HK-2 (cell line): ENCODE measurements at regions not wholly inside any gene's neighbourhood (a gene's known extent, or its start where the extent isn't known, plus 50 kb on each side); places are given as distances from the start of the nearest gene placed in this dataset.

ENCODE experiments used
- DNase-seq: peaks from one replicate; pipeline ENCODE4 v3.0.0-alpha.2; 2018; ENCODE audit not compliant: unreplicated experiment

GRCh38 chr10:31081937-31082840, 50.5 kb upstream of the ZNF438 start:
- no peak for DNase-seq

DNA sequence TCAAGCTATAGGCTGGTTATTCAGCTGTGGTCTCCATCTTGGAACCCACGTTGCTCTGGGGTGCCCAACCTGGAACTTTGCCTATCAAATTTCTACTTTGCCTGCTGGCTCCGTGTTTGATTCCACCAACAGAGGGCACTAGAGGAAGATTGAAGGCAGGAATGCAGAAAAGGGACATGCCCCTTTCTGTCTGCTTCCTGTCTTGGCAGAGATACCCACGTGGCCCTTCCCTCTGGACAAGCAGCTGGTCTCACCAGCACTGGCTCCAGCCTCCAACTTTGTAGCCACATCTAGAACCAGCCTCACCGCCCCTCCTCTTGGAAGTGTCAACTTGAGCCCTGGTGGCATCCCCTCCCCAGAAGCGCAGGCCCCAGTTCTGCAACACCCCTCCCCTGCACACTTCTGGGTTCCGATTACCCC, 52.1 kb upstream of the ZNF438 start:
- DNase-seq: peak; percentile 53

- DNase-seq: no peak
Observed at GRCh38 chr10:31087011-31087410, 55.3 kb upstream of the ZNF438 start.

GRCh38 chr10:31087851-31088250, 56.2 kb upstream of the ZNF438 start:
- DNase-seq: no peak

GRCh38 chr10:31090894-31091607, 59.4 kb upstream of the ZNF438 start:
- DNase-seq: no peak

DNA sequence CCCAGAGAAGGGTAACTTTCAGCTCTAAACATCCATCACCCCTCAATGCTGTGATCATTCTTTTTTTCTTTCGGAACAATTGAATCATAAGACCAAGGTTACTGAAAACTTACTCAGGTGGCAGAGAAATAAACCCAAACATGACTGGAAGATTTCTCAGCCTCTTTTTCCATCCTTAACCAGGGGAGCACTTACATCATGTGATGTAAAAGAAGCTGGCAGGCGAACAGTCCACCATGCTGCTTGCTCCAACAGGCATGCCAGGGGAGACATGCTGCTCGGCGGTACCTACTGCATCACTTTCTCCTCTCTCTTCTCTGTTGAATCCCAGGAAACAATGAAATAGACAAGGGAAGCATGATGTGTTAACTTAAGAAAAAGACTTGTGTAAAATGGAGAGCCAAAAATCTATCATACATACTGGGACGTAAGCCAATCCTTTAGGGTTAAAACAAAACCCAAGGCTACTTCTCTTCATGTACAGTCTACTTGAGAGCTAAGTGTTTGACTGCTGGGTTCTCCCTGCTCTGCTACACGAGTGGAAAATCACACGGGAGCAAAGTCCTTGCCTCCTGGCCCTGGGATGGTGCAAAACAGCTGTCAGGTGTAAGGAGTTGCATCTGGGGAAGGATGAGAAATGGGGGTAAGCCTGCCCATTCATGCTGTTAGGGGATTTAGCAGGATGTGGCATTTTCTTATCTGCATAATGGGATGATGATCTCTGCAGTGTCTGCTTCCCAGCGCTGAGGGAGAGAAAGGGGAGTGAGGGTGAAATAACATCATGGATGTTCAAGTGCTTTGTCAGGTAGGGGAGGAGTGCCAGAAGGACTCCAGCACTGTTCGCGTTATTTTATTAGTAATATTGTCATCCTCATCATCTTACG, 64.3 kb upstream of the ZNF438 start:
- DNase-seq: no peak

GRCh38 chr10:31098046-31098445, 66.4 kb upstream of the ZNF438 start:
- no peak for DNase-seq

GRCh38 chr10:31099094-31099493, 67.4 kb upstream of the ZNF438 start:
- DNase-seq: no peak

- DNase-seq: peak; percentile 66
Observed at GRCh38 chr10:31099664-31100063, 68.0 kb upstream of the ZNF438 start.

DNA sequence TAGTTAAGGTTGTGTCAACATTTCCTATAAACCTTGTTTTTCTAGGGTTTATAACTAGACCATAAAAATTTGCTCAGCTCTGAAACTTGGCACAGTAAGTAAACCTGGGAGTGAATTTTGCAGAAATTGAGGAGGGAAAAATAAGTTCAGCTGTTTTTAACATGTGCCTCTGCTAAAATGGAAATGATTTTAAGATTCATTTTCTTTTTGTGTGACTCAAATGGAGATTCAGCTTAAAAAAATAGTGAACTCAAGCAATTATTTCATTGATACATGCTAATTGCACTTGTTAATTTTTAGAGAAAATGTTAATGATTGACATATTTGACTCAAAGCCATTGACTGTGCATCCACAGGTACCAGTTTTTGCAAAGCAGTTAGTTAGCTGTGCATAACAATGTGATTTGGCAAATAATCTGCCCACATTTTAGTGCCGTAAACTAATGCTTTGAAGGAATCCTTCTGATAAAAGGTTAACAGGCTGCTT, 68.5 kb upstream of the ZNF438 start:
- DNase-seq: no peak

DNA sequence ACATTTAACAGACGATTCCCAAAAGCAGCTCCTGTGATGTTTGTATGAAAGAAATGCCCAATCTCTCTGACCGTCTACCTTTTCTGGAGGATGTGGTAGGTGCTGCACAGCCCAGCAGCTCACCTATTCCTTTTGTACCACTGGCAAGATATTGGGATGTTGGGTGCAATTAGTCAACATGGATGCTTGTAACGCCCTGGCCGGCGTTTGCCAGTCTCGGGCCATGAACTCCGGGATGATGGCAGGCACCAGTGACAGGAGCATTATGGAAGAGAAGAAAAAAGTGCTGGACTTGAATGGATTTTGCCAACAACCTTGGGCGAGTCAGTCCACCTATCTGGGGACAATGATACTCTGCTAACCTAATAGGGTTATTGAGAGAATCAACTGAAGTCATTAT, 69.0 kb upstream of the ZNF438 start:
- no peak for DNase-seq

DNA sequence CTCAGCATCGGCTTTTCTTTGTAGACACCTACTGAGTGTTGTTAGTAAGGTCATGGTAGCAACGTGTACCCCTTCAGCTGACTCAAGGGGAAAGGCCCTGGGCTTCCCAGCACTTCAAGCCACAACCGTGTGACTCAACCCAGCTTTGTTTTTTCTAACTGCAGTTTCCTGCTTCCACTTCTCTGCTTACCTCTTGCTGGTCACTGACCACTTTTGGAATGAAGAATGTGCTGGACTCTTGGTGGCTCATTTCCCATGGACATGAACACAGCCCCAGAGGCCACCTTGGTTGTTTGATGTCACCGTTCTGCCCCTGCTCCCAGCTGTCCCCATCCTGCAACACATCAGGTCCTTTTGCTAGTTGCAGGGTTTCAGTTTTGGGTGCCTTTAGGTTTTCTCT, 69.5 kb upstream of the ZNF438 start:
- peak; percentile 59 for DNase-seq

GRCh38 chr10:31102421-31102820, 70.8 kb upstream of the ZNF438 start:
- no peak for DNase-seq

DNA sequence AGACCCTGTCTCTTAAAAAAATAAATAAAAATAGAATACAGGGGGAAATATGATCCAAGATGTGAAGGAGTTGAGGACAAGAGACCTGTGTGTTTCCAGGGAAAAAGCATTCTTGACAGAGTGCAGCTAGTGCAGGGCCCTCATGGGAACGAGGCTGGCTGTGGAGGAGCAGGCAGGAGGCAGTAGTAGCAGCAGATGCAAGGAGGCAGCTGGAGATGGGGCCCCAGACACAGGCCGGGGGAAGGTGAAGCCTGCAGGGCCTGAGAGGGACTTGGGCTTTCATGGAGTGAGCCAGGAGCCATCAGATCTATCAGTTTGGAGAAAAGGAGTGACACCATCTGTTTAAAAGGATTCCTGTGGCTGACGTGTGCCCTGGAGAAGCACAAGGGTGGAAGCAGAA, 71.4 kb upstream of the ZNF438 start:
- no peak for DNase-seq

GRCh38 chr10:31112961-31113360, 81.3 kb upstream of the ZNF438 start:
- no peak for DNase-seq

GRCh38 chr10:31116226-31116625, 84.6 kb upstream of the ZNF438 start:
- no peak for DNase-seq

DNA sequence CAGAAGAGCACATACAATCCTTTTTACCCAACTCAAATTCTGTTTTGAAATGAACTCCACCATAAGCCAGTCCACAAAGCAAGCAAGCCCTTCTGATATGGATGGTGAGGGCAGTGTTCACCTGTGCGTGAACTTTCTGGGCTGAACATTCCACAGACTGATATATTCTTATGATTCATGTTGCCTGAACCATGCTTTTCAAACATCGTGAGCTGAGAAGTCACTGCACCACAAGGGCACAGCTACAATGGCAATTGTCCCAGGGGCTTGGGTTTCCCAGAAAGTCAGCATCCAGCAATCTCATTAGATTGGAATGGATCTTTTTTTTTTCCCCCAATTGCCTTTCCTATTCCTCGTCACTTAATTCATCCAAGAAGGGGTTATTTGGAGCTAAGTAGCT, 86.9 kb upstream of the ZNF438 start:
- DNase-seq: no peak

DNA sequence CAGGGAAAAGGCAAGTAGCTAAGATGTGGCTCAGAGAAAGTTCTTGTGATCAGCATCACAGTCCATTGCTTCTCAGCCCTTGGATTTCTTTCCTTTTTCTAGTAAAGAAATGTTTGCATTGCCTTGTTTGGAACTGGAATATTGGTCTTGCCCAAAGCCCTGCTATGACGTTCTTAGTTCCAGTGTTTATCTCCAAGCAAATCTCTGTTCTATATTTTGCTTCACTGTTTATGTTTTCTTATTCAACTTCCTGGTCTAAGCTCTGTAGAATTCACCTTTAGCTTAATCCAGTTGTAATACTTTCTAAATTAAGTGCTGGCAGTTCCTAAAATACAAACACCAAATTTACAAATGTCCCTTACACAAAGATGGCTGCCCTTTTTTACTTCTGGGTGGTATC, 88.7 kb upstream of the ZNF438 start:
- no peak for DNase-seq

GRCh38 chr10:31120961-31121685, 89.5 kb upstream of the ZNF438 start:
- DNase-seq: no peak

GRCh38 chr10:31121757-31122577, 90.3 kb upstream of the ZNF438 start:
- no peak for DNase-seq
